ENCODE measurements at regions not wholly inside any gene's neighbourhood (a gene's known extent, or its start where the extent isn't known, plus 50 kb on each side); places are given as distances from the start of the nearest gene placed in this dataset.

GRCh38 chr6:14063756-14064155 lies 53.8 kb upstream of the CD83 start:
- WGBS (ENCODE audit: insufficient coverage) = no CpG with 5 or more reads among the region's 3 CpGs
- H3K9me3 ChIP-seq (replicated peaks; ENCODE audit: control insufficient read depth, low read depth, low read length) = no peaks in the 10 kb centered on the region
- no peaks in the 10 kb centered on the region for H3K36me3 ChIP-seq (ENCODE audit: control insufficient read depth, insufficient read depth, low read length)
- DNase-seq = peak; percentile 62
- H3K27ac ChIP-seq (ENCODE audit: low read length) = no peak overlapping the region
- H3K4me3 ChIP-seq (ENCODE audit: low read length) = no peak overlapping the region
- peaks cover 6% of the 10 kb centered on the region for H3K27me3 ChIP-seq (ENCODE audit: control insufficient read depth, insufficient read depth, low read length)
- H3K4me1 ChIP-seq (ENCODE audit: control insufficient read depth, insufficient read depth, low read length) = no peaks in the 10 kb centered on the region

DNA sequence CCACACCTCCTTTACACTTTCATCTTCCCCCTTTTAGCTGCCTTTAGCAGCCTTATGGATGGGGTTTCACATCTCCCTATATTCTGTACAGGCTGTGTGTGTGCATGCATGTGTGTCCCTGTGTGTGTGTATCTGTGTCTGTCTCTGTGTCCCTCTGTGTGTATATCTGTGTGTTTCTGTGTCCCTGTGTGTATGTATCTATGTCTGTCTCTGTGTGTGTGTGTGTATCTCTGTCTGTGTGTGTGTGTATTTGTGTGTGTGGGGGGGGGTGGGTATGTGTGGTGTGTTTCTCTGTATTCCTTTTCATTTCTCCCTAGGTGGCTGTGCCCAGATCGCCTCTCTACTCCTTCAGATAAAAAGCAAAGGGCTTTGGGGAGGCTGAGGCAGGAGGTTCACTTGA lies 52.2 kb upstream of the CD83 start:
- no peaks in the 10 kb centered on the region for H3K4me1 ChIP-seq (ENCODE audit: control insufficient read depth, insufficient read depth, low read length)
- peaks cover 2% of the 10 kb centered on the region for H3K27me3 ChIP-seq (ENCODE audit: control insufficient read depth, insufficient read depth, low read length)
- H3K27ac ChIP-seq (ENCODE audit: low read length) = no peak overlapping the region
- WGBS (ENCODE audit: insufficient coverage) = no CpG with 5 or more reads among the region's 1 CpG
- H3K9me3 ChIP-seq (replicated peaks; ENCODE audit: control insufficient read depth, low read depth, low read length) = no peaks in the 10 kb centered on the region
- no peak for DNase-seq
- H3K36me3 ChIP-seq (ENCODE audit: control insufficient read depth, insufficient read depth, low read length) = no peaks in the 10 kb centered on the region
- no peak overlapping the region for H3K4me3 ChIP-seq (ENCODE audit: low read length)

GRCh38 chr6:14066782-14067406 lies 50.7 kb upstream of the CD83 start:
- Histone ChIP-seq H3K27me3 (ENCODE audit: control insufficient read depth, insufficient read depth, low read length) (peaks cover 2% of the 10 kb centered on the region), H3K36me3 (ENCODE audit: control insufficient read depth, insufficient read depth, low read length) (no peaks in the 10 kb centered on the region), H3K9me3 (replicated peaks; ENCODE audit: control insufficient read depth, low read depth, low read length) (no peaks in the 10 kb centered on the region), H3K27ac (ENCODE audit: low read length) (no peak overlapping the region), H3K4me3 (ENCODE audit: low read length) (no peak overlapping the region), H3K4me1 (ENCODE audit: control insufficient read depth, insufficient read depth, low read length) (no peaks in the 10 kb centered on the region)
- peak; percentile 88 for DNase-seq
- 0% methylated on average over 1 of the region's 5 CpGs for WGBS (ENCODE audit: insufficient coverage)

DNA sequence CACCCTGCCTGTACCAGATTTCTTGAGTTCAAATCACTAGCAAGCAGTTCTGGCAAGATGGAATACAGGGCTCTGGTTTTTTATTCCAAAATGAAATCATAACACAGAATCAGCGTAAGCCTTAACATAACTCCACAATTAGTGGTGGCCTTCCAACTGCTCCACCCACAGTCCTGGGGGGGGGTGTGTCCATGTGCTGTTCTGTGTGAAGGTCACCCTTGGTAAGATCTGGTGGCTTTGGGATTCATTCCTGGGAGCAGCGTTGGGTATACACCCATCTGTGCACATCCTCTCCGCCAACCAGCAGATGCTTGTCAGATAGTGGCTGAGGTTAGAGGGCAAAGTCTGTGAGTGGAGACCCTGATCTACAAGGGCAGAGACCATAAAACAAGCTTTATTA lies 49.9 kb upstream of the CD83 start:
- WGBS (ENCODE audit: insufficient coverage) = 33% methylated on average over 1 of the region's 3 CpGs
- no peak overlapping the region for H3K27ac ChIP-seq (ENCODE audit: low read length)
- no peak for DNase-seq

More for the DNA sequence above, 49.9 kb upstream of the CD83 start:
- no peaks in the 10 kb centered on the region for H3K36me3 ChIP-seq (ENCODE audit: control insufficient read depth, insufficient read depth, low read length)
- H3K27me3 ChIP-seq (ENCODE audit: control insufficient read depth, insufficient read depth, low read length) = peaks cover 2% of the 10 kb centered on the region
- H3K9me3 ChIP-seq (replicated peaks; ENCODE audit: control insufficient read depth, low read depth, low read length) = no peaks in the 10 kb centered on the region
- H3K4me3 ChIP-seq (ENCODE audit: low read length) = no peak overlapping the region
- no peaks in the 10 kb centered on the region for H3K4me1 ChIP-seq (ENCODE audit: control insufficient read depth, insufficient read depth, low read length)
